ENCODE measurements at regions not wholly inside any gene's neighbourhood (a gene's known extent, or its start where the extent isn't known, plus 50 kb on each side); places are given as distances from the start of the nearest gene placed in this dataset.

- H3K9me3 ChIP-seq (ENCODE audit: low read depth, low read length) = no peaks in the 10 kb centered on the region
- H3K4me1 ChIP-seq (ENCODE audit: insufficient read depth, low read length) = no peaks in the 10 kb centered on the region
- H3K27me3 ChIP-seq (ENCODE audit: insufficient read depth, low read length) = no peaks in the 10 kb centered on the region
- no peak overlapping the region for H3K4me3 ChIP-seq (ENCODE audit: low read length)
Measured at GRCh38 chr14:105830171-105830570, 303.8 kb downstream of the TMEM121 start.

DNA sequence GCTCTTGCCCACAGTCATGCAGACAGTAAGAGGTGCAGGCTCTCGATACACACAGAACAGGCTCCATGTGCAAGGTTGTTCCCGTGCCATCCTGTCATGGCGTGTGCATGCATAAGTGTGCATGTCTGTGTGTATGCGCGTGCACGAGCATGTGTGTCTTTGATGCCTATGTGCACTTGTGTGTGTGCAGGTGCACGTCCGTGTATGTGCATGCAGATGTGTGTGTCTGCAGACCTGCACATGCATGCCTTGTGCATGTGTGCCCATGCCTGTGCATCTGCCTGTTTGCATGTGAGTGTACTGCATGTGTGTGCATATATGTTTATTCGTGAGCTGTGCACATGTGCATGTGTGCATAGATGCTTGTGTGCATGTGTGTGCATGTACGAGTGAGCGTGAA, 309.8 kb downstream of the TMEM121 start:
- no peak overlapping the region for H3K4me3 ChIP-seq (ENCODE audit: low read length)
- no peaks in the 10 kb centered on the region for H3K4me1 ChIP-seq (ENCODE audit: insufficient read depth, low read length)
- H3K9me3 ChIP-seq (ENCODE audit: low read depth, low read length) = no peaks in the 10 kb centered on the region
- no peaks in the 10 kb centered on the region for H3K27me3 ChIP-seq (ENCODE audit: insufficient read depth, low read length)

DNA sequence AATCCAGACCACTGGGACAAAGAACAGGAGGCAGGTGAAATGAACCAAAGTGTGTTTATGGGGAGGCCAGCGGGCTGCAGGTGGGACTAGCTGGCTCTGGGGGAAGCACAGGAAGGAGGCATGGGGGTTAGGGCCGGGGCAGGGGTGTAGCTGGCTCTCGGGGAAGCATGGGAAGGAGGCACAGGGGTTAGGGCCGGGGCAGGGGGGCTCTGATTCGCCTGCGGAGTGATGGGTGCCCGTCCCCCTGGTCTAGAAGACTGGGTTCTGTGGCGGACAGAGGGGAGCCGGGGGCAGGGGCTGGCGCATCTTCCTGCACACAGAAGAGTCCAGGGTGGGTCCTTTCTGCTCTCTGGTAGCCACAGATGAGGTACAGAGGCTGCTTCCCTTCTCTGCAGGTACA, 310.3 kb downstream of the TMEM121 start:
- H3K4me3 ChIP-seq (ENCODE audit: low read length) = no peak overlapping the region
- no peaks in the 10 kb centered on the region for H3K27me3 ChIP-seq (ENCODE audit: insufficient read depth, low read length)
- no peaks in the 10 kb centered on the region for H3K4me1 ChIP-seq (ENCODE audit: insufficient read depth, low read length)
- H3K9me3 ChIP-seq (ENCODE audit: low read depth, low read length) = no peaks in the 10 kb centered on the region

- H3K27me3 ChIP-seq (ENCODE audit: insufficient read depth, low read length) = no peaks in the 10 kb centered on the region
Measured at GRCh38 chr14:105837349-105838063, 311.1 kb downstream of the TMEM121 start.

DNA sequence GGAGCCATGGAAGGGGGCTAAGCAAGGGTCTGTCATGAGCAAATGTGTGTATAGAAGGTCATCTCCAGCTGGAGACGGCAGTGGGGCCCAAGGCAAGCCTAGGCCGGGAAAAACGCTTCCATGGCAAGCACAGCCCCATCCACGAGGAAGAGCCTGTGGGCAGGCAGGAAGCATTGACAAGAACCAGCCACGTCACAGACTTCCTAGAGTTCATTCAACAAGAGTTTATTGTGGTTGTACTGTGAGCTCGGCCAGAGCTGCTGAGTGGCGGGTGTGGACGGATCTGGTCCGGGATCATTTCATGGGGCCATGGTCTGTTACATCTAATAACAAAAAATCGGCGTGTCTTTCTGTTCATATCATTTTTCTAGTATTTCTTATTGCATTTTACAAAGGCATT, 311.7 kb downstream of the TMEM121 start:
- no peaks in the 10 kb centered on the region for H3K27me3 ChIP-seq (ENCODE audit: insufficient read depth, low read length)
- no peaks in the 10 kb centered on the region for H3K4me1 ChIP-seq (ENCODE audit: insufficient read depth, low read length)
- H3K4me3 ChIP-seq (ENCODE audit: low read length) = no peak overlapping the region
- no peaks in the 10 kb centered on the region for H3K9me3 ChIP-seq (ENCODE audit: low read depth, low read length)

More at GRCh38 chr14:105837349-105838063, 311.1 kb downstream of the TMEM121 start:
- no peaks in the 10 kb centered on the region for H3K4me1 ChIP-seq (ENCODE audit: insufficient read depth, low read length)
- no peak overlapping the region for H3K4me3 ChIP-seq (ENCODE audit: low read length)
- H3K9me3 ChIP-seq (ENCODE audit: low read depth, low read length) = no peaks in the 10 kb centered on the region

- H3K9me3 ChIP-seq (ENCODE audit: low read depth, low read length) = no peaks in the 10 kb centered on the region
- H3K27me3 ChIP-seq (ENCODE audit: insufficient read depth, low read length) = no peaks in the 10 kb centered on the region
- no peak overlapping the region for H3K4me3 ChIP-seq (ENCODE audit: low read length)
- H3K4me1 ChIP-seq (ENCODE audit: insufficient read depth, low read length) = no peaks in the 10 kb centered on the region
Measured at GRCh38 chr14:105838591-105839424, 312.4 kb downstream of the TMEM121 start.

DNA sequence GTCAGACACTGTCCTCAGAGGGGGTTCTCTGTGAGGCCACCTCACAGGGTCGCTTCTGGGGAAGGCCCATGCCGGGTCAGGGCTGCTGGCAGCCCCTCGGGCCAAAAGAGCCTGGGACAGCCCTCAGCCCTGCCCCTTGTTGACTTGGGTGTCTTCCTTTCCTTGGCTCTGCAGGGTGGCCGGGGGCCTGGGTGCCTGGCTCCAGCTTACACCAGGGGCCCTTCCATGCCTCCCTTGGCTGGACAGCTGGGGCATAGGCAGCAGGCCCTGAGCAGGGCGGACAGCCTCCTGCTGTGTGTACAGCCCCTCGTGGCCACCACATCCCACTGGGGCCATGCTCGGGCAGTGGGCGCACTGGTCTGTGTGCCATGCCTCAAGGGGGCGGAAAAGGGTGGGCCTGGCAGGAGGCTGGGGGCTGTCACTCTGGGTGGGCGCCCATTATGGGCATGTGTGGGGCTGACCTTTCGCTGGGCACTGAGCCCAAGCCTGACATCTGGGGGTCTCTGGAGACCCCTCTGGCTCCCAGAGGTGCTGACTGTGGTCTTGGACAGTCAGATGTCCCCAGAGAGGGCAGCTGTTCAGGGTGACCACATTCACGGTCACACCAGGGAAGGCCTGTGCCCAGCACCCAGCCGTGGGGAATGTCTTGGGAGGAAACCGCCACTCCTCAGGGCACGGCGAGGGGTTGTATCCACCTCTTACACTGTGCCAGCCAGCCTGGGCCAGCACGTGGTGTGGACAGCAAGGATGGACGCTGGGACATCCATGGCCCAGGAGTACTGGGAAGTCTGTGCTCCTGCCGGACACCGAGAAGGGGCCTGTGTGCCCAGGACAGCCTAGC, 313.3 kb downstream of the TMEM121 start:
- Histone ChIP-seq H3K4me1 (ENCODE audit: insufficient read depth, low read length) (no peaks in the 10 kb centered on the region), H3K9me3 (ENCODE audit: low read depth, low read length) (no peaks in the 10 kb centered on the region), H3K4me3 (ENCODE audit: low read length) (no peak overlapping the region), H3K27me3 (ENCODE audit: insufficient read depth, low read length) (no peaks in the 10 kb centered on the region)

DNA sequence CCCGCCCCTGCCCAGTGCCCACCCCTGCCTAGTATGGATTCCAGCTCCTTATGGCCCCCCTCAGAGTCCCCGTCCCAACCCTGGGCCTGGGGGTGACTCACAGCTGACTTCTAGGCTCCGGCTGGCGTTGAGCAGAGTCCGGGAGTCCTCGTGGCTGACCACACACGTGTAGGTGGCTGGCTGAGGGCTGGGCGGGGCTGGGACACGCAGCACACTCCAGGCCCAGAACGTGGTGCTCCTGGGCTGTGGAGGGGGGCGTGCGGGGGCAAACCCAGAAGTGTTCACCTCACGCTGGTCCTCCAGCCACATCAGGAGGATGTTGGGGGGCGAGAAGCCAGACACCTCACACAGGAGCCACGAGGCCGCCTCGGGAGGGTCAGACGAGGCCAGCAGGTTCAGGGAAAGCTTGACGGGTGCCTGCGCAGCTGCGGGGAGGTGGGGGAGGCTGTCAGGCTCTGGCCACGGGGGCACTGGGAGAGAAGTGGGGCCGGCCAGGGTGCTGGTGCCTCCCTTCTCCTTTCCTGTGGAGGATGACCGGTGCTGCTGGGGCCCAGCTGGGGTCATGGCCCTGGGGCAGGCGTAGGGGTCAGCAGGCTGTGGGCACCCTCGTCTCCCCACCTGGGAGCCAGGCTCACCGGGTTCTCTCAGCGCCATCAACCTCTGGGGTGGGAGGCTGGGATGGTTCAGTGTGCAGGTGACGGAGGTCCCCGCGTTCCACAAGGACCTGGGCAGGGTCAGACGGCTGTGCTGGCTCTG, 314.1 kb downstream of the TMEM121 start:
- Histone ChIP-seq H3K4me1 (ENCODE audit: insufficient read depth, low read length) (no peaks in the 10 kb centered on the region), H3K27me3 (ENCODE audit: insufficient read depth, low read length) (no peaks in the 10 kb centered on the region), H3K4me3 (ENCODE audit: low read length) (no peak overlapping the region), H3K9me3 (ENCODE audit: low read depth, low read length) (no peaks in the 10 kb centered on the region)

DNA sequence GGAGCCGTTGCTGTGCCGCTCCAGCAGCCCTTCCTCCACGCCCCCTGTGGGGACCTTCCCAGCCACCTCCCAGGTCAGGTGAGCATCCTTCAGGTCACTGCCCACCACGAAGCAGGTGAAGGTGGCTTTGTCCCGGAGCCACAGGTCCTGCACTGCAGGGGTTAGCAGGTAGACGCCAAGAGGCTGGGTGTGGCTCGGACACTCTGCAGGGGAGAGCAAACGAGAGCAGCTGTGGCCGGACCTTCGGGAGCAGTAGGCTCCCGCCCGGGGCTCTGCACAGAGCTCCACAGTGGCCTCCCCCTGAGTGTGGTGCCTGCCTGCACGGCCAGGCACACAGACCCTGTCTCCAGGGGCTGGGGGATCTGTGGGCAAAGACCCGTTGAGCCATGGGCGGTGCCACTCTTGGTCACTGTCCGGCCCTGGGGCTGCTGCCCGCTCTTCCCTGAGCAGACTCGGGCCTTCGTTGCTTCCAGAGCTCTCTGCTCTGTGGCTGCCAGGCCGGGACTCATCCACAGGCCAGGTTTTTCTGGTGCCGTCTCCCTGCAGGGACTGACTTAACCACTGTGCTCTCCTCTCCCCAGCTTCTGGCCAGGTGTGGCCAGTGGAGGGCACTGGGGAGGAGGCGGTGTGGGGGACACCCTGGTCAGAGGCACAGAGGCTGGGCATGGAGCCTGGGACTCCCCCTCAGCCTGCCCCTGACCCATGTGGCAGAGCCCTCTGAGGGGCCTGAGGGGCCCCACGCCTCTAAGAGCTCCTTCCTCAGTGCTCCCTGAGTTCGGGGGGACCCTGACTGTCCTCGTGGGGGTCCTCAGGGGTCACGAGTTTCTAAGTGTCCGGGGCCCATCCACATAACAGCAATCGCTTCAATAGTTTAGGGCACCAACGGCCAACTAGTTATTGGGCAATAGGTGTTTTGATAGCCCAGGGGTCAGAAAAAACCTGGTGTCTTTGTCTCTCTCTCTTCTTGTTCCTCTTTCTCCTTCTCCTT, 314.9 kb downstream of the TMEM121 start:
- H3K4me3 ChIP-seq (ENCODE audit: low read length) = no peak overlapping the region
- no peaks in the 10 kb centered on the region for H3K27me3 ChIP-seq (ENCODE audit: insufficient read depth, low read length)
- H3K9me3 ChIP-seq (ENCODE audit: low read depth, low read length) = no peaks in the 10 kb centered on the region
- no peaks in the 10 kb centered on the region for H3K4me1 ChIP-seq (ENCODE audit: insufficient read depth, low read length)

GRCh38 chr14:105842105-105842504, 315.7 kb downstream of the TMEM121 start:
- Histone ChIP-seq H3K27me3 (ENCODE audit: insufficient read depth, low read length) (no peaks in the 10 kb centered on the region), H3K4me3 (ENCODE audit: low read length) (no peak overlapping the region), H3K9me3 (ENCODE audit: low read depth, low read length) (no peaks in the 10 kb centered on the region), H3K4me1 (ENCODE audit: insufficient read depth, low read length) (no peaks in the 10 kb centered on the region)

DNA sequence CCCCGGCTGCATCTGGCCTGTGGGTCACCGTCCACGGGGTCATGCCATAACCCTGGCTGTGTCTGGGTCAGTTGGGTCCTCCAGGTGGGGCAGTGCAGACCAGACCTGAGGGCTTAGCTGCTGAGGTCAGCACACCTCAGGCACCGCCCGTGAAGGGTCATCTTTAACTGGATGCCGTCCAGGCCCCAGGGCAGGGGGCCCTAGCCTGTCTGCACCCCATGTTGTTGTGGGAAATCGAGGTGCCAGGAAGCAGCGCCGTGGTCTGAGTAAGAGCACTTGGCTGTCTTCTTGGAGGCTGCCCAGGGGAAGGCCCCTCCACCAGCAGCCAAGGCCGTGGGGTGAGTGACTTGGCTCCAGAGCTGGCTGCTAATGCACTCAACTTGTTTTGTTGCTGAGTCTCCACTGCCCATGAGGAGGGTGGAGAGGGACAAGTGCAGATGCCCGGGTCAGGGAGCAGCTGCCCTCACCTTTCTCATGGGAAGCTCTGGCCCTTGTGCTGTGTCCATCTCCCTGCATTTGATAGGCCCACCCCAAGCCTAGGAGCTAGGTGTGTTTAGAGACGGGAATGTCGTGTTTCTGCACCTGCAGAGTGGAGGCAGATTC, 317.2 kb downstream of the TMEM121 start:
- Histone ChIP-seq H3K4me3 (ENCODE audit: low read length) (no peak overlapping the region), H3K9me3 (ENCODE audit: low read depth, low read length) (no peaks in the 10 kb centered on the region), H3K27me3 (ENCODE audit: insufficient read depth, low read length) (no peaks in the 10 kb centered on the region), H3K4me1 (ENCODE audit: insufficient read depth, low read length) (no peaks in the 10 kb centered on the region)

GRCh38 chr14:105844047-105844630, 317.8 kb downstream of the TMEM121 start:
- Histone ChIP-seq H3K4me3 (ENCODE audit: low read length) (no peak overlapping the region), H3K27me3 (ENCODE audit: insufficient read depth, low read length) (no peaks in the 10 kb centered on the region), H3K9me3 (ENCODE audit: low read depth, low read length) (no peaks in the 10 kb centered on the region), H3K4me1 (ENCODE audit: insufficient read depth, low read length) (no peaks in the 10 kb centered on the region)

Measured in mononuclear cell (primary cell).